ENCODE measurements at regions not wholly inside any gene's neighbourhood (a gene's known extent, or its start where the extent isn't known, plus 50 kb on each side); places are given as distances from the start of the nearest gene placed in this dataset.

DNA sequence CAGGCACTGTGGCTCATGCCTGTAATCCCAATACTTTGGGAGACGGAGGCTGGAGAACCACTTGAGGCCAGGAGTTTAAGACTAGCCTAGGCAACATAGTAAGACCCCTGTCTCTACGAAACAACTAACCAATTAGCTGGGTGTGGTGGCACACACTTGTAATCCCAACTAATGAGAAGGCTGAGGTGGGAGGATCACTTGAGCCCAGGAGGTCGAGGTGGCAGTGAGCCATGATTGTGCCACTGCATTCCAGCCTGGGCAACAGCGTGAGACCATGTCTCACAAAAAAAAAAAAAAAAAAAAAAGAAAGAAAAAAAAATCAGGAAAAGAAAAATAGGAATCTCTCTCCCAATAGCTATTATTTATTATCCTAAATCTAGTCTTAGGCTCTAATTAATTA lies 56.8 kb upstream of the UBAC2 start:
- no peak overlapping the region for H3K27ac Mint-ChIP-seq
- no peaks in the 10 kb centered on the region for H3K9me3 Mint-ChIP-seq
- no peaks in the 10 kb centered on the region for H3K27me3 Mint-ChIP-seq
- no peak overlapping the region for H3K4me3 Mint-ChIP-seq
- H3K36me3 Mint-ChIP-seq, result no peaks in the 10 kb centered on the region
- DNase-seq, result no peak
- peaks cover 6% of the 10 kb centered on the region for H3K4me1 Mint-ChIP-seq

DNA sequence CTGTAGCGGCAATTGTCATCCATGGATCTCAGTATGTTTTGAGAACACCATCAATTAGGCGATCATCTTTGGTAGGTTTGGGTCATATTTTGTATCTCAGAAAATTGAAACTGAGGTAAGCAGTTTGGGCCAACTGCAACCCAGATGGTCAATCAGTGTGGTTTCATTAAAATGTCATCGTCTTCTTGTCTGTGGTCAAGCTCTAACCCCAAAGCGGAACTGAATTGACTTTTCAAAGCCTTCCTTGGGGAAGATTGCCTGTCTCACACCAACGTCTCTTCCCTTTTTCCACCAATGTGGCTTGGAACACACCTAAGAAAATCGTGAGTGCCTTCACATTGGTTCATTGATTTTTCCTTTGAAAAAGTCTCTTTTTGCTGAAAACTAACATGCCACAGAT lies 56.3 kb upstream of the UBAC2 start:
- peaks cover 6% of the 10 kb centered on the region for H3K4me1 Mint-ChIP-seq
- no peaks in the 10 kb centered on the region for H3K36me3 Mint-ChIP-seq
- H3K27me3 Mint-ChIP-seq, result no peaks in the 10 kb centered on the region
- H3K9me3 Mint-ChIP-seq, result no peaks in the 10 kb centered on the region
- DNase-seq, result no peak
- no peak overlapping the region for H3K27ac Mint-ChIP-seq
- H3K4me3 Mint-ChIP-seq, result no peak overlapping the region

DNA sequence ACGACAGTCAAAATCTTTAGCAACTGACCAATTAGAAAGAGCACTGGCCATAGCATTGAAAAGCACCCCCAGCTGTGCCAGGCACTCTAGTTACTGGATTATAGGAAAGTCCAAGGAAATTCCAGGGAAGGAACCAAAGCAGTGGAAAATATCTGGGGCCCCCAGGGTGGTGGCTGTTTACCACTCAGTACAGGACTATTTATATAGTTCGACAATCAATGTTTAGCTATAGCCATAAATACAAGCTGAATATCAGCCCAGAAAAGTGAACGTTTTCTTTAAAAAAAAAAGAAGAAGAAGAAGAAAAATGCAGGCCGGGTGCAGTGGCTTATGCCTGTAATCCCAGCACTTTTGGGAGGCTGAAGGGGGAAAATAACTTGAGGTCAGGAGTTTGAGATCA lies 55.2 kb upstream of the UBAC2 start:
- DNase-seq, result no peak
- Mint-ChIP-seq H3K9me3 (no peaks in the 10 kb centered on the region), H3K4me3 (no peak overlapping the region), H3K36me3 (no peaks in the 10 kb centered on the region), H3K4me1 (peaks cover 6% of the 10 kb centered on the region), H3K27ac (no peak overlapping the region), H3K27me3 (no peaks in the 10 kb centered on the region)

DNA sequence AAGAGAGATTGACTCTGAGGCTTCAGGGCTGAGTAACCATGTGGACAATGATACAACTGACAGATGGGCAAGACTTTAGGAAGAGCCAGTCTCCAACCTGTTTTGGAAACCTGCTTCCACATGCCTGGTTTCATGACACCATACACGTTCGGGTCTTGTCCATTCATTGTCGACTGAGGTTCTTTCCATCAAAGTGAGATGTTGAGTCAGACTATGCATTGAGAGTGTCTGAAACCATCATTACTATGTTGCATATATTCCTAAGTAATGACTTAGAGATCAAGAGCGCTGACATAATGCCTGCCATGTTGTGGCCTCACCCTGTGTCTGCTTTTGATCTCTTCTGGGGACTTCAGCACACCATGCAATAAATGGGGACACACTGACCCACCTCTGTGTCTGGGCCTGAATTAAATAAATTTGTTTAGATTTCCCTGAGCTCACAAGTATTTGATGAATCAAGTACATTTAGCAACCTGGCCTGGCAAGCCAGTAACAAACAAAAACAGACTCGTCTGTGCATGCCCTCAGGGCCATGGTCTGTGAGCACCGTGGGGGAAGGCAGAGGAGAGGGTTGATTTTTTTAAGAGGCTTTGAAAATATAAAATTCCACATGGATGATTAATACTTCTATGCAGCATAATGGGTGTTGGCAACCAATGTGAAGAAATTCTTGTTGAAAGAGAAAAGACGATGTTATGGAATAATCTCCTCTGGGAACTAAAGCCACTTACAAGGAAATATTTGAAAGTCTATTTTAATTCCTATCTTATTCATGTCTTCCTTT lies 49.9 kb upstream of the UBAC2 start:
- Mint-ChIP-seq H3K36me3 (no peaks in the 10 kb centered on the region), H3K27ac (no peak overlapping the region), H3K9me3 (no peaks in the 10 kb centered on the region), H3K4me3 (no peak overlapping the region), H3K4me1 (peaks cover 10% of the 10 kb centered on the region), H3K27me3 (no peaks in the 10 kb centered on the region)
- DNase-seq, result no peak

Data from activated naive CD8-positive, alpha-beta T cell treated with anti-CD3 and anti-CD28 coated beads for 36 hours (primary cell).